Glomerular visceral epithelial cell (primary cell): ENCODE measurements at regions not wholly inside any gene's neighbourhood (a gene's known extent, or its start where the extent isn't known, plus 50 kb on each side); places are given as distances from the start of the nearest gene placed in this dataset.

Experiments used
- DNase-seq: peaks from one replicate; pipeline ENCODE4 v3.0.0-alpha.2; 2016; ENCODE audit errors: extremely low spot score

GRCh38 chr10:107398115-107398514 lies 233.6 kb upstream of the SORCS1 start:
- DNase-seq, result no peak

- no peak for DNase-seq
Measured at GRCh38 chr10:107391901-107392300, 227.4 kb upstream of the SORCS1 start.

GRCh38 chr10:107390563-107390962 lies 226.1 kb upstream of the SORCS1 start:
- no peak for DNase-seq

- no peak for DNase-seq
Measured at GRCh38 chr10:107383357-107383756, 218.9 kb upstream of the SORCS1 start.

GRCh38 chr10:107379601-107380000 lies 215.1 kb upstream of the SORCS1 start:
- no peak for DNase-seq

GRCh38 chr10:107371801-107372200 lies 207.3 kb upstream of the SORCS1 start:
- DNase-seq, result no peak

GRCh38 chr10:107364872-107365271 lies 200.4 kb upstream of the SORCS1 start:
- DNase-seq, result no peak

- DNase-seq, result no peak
Measured at GRCh38 chr10:107362306-107362705, 197.8 kb upstream of the SORCS1 start.

- no peak for DNase-seq
Measured at GRCh38 chr10:107357033-107357432, 192.5 kb upstream of the SORCS1 start.

- DNase-seq, result no peak
Measured at GRCh38 chr10:107356396-107356795, 191.9 kb upstream of the SORCS1 start.

GRCh38 chr10:107342711-107343110 lies 178.2 kb upstream of the SORCS1 start:
- no peak for DNase-seq

- DNase-seq, result no peak
Measured at GRCh38 chr10:107341281-107341680, 176.8 kb upstream of the SORCS1 start.

- no peak for DNase-seq
Measured at GRCh38 chr10:107340326-107340725, 175.8 kb upstream of the SORCS1 start.

- DNase-seq, result no peak
Measured at GRCh38 chr10:107336061-107336460, 171.6 kb upstream of the SORCS1 start.

- DNase-seq, result no peak
Measured at GRCh38 chr10:107317592-107317991, 153.1 kb upstream of the SORCS1 start.

GRCh38 chr10:107303203-107303602 lies 138.7 kb upstream of the SORCS1 start:
- DNase-seq, result no peak

GRCh38 chr10:107299606-107300005 lies 135.1 kb upstream of the SORCS1 start:
- DNase-seq, result no peak

- no peak for DNase-seq
Measured at GRCh38 chr10:107284187-107284586, 119.7 kb upstream of the SORCS1 start.

- no peak for DNase-seq
Measured at GRCh38 chr10:107280293-107280692, 115.8 kb upstream of the SORCS1 start.

GRCh38 chr10:107277591-107277990 lies 113.1 kb upstream of the SORCS1 start:
- DNase-seq, result no peak

GRCh38 chr10:107275806-107276205 lies 111.3 kb upstream of the SORCS1 start:
- no peak for DNase-seq

- DNase-seq, result no peak
Measured at GRCh38 chr10:107269626-107270025, 105.1 kb upstream of the SORCS1 start.

GRCh38 chr10:107264742-107265141 lies 100.2 kb upstream of the SORCS1 start:
- no peak for DNase-seq

GRCh38 chr10:107244122-107244521 lies 79.6 kb upstream of the SORCS1 start:
- no peak for DNase-seq

- DNase-seq, result no peak
Measured at GRCh38 chr10:107238275-107238674, 73.8 kb upstream of the SORCS1 start.
